Lung (tissue), 11 donors: ENCODE measurements at regions not wholly inside any gene's neighbourhood (a gene's known extent, or its start where the extent isn't known, plus 50 kb on each side); places are given as distances from the start of the nearest gene placed in this dataset.
"Not testable (repeated sequence)": the region's sequence is repeated elsewhere in the genome, so short reads cannot be mapped to it uniquely, and the experiment has no call there.

Experiments used
- ATAC-seq: fragments of 200-7000 bp; cut with Tn5 transposase; one replicate; pipeline ENCODE4 v1.9.1; 2020; ENCODE audit warnings: moderate number of reproducible peaks; ENCODE audit not compliant: insufficient read depth, low FRiP score
- DNase-seq, 3 donors: peaks; one replicate each; pipeline ENCODE4 v3.0.0-alpha.2; 2013 to 2017
- H3K27ac ChIP-seq, 2 donors: one replicate each; pipeline ENCODE4 v1.5.1; 2013; ENCODE audit warnings: mild to moderate bottlenecking in 2 of 2, moderate library complexity in 2 of 2, control low read depth in 1 of 2, inconsistent platforms in 1 of 2, low read depth in 1 of 2, low read length in 1 of 2
- H3K27me3 ChIP-seq, 3 donors: one replicate each; pipeline ENCODE4 v1.5.1; 2013; ENCODE audit warnings: low read length in 2 of 3; ENCODE audit not compliant: control insufficient read depth in 3 of 3, insufficient read depth in 3 of 3
- H3K36me3 ChIP-seq, 4 donors: one replicate each; pipeline ENCODE4 v1.5.1; 2013; ENCODE audit warnings: low read length in 4 of 4, mild to moderate bottlenecking in 1 of 4, moderate library complexity in 1 of 4; ENCODE audit not compliant: control insufficient read depth in 4 of 4, insufficient read depth in 4 of 4
- H3K4me1 ChIP-seq, 5 donors: one replicate each; pipeline ENCODE4 v1.5.1; 2013; ENCODE audit warnings: low read length in 5 of 5, mild to moderate bottlenecking in 2 of 5, moderate library complexity in 1 of 5; ENCODE audit not compliant: control insufficient read depth in 5 of 5, insufficient read depth in 5 of 5
- H3K4me3 ChIP-seq: one replicate; pipeline ENCODE4 v1.5.1; 2013; ENCODE audit warnings: mild to moderate bottlenecking, control low read depth, moderate library complexity
- H3K9ac ChIP-seq, 2 donors: one replicate each; pipeline ENCODE4 v1.5.1; 2013; ENCODE audit warnings: low read length in 2 of 2, control low read depth in 1 of 2; ENCODE audit not compliant: insufficient read depth in 1 of 2
- H3K9me3 ChIP-seq, 4 donors: one replicate each; pipeline ENCODE4 v1.5.1; 2013; ENCODE audit warnings: low read length in 3 of 4, mild to moderate bottlenecking in 1 of 4, moderate library complexity in 1 of 4; ENCODE audit not compliant: control insufficient read depth in 4 of 4, insufficient read depth in 3 of 4
- WGBS, 2 donors: extraction: QIAGEN DNeasy Blood & Tissue Kit; methylation state at CpG; one replicate each; pipeline ENCODE4 v1.1.7; 2013; 5-methylcytosine and 5-hydroxymethylcytosine counted together
- TF ChIP-seq, protein P1 (sequence below): IDR thresholded peaks from 2 replicates; pipeline ENCODE4 v1.5.1; 2012; ENCODE audit warnings: mild to moderate bottlenecking; ENCODE audit errors: control extremely low read depth, extremely low read depth
- donor health status: control.
- donor health status: control.
- donor health status: Bipolar disorder and iron deficiency.
- donor health status: healthy.
- donor health status: DM: yes; HTN: yes; CAD: no.

DNA sequence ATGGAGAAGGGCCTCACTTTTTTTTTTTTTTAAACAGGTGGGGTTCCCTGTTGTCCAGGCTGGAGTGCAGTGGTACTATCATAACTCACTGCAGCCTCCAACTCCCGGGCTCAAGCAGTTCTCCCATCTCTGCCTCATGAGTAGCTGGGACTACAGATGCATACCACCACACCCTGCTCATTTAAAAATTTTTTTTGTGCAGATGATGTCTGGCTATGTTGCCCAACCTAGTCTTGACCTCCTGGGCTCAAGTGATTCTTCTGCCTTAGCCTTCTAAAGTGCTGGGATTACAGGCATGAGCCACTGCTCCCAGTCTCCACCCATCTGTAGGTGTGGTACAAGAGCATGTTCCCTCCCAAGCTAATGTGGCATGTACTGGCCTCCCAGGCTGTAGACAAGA lies 380.6 kb upstream of the AMELY start:
- no peak overlapping the region for H3K4me3 ChIP-seq
- H3K4me1 ChIP-seq = no peaks in the 10 kb centered on the region
- TF ChIP-seq, protein P1, sequence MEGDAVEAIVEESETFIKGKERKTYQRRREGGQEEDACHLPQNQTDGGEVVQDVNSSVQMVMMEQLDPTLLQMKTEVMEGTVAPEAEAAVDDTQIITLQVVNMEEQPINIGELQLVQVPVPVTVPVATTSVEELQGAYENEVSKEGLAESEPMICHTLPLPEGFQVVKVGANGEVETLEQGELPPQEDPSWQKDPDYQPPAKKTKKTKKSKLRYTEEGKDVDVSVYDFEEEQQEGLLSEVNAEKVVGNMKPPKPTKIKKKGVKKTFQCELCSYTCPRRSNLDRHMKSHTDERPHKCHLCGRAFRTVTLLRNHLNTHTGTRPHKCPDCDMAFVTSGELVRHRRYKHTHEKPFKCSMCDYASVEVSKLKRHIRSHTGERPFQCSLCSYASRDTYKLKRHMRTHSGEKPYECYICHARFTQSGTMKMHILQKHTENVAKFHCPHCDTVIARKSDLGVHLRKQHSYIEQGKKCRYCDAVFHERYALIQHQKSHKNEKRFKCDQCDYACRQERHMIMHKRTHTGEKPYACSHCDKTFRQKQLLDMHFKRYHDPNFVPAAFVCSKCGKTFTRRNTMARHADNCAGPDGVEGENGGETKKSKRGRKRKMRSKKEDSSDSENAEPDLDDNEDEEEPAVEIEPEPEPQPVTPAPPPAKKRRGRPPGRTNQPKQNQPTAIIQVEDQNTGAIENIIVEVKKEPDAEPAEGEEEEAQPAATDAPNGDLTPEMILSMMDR = no peak
- 88% methylated on average over 1 of the region's 1 CpG; no CpG with 5 or more reads in 1 of the 2 donors for WGBS, 2 donors
- DNase-seq (no peak), ATAC-seq (no peak)
- H3K9ac ChIP-seq = no peak overlapping the region
- no peaks in the 10 kb centered on the region for H3K27me3 ChIP-seq
- H3K36me3 ChIP-seq = no peaks in the 10 kb centered on the region
- H3K9me3 ChIP-seq = no peaks in the 10 kb centered on the region
- no peak overlapping the region for H3K27ac ChIP-seq

DNA sequence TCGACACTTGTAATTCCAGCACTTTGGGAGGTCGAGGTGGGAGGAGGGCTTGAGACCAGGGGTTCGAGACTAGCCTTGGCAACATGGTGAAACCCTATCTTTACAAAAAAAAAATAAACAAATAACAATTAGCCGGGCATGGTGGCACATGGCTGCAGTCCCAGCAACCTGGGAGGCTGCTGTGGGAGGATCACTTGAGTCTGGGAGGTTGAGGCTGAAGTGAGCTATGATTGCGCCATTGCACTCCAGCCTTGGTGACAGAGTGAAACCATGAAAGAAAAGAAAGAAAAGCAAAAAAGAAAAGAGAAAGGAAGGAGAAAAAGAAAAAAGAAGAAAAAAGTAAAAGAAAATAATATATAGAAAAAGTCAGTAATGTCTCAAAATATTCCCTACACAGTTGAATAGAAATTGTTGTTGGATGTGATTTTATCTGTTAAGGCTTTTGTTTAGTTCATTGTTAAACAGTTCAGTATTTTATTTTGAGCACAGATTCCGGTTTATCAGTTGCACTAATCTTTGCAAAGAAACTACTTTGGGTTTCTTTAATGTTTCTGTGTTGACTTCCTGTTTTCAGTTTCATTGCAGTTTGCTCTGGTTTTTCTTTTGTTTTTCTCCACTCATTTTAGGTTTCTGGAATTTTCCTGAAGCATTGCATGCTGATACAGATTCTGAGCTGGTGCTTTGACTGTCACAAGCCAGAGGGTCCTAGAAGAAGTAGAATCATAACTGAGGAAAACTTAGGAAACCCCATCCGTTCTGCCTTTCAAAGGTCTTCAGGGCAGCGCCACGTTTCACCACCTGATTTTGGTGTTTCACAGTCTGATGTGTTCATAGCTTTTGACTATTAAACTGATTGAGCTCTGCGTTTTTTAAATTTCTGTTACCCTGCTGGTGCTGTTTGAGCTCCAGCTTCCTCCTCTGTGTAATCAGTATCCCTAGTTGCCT lies 378.6 kb upstream of the AMELY start:
- Histone ChIP-seq H3K36me3 (peaks cover 0 to 3% (median 0%) of the 10 kb centered on the region in 4 donors), H3K4me1 (no peaks in the 10 kb centered on the region), H3K27ac (no peak overlapping the region), H3K9me3 (no peaks in the 10 kb centered on the region), H3K9ac (no peak overlapping the region), H3K4me3 (no peak overlapping the region), H3K27me3 (no peaks in the 10 kb centered on the region)
- TF ChIP-seq, protein P1 = no peak
- ATAC-seq (no peak), DNase-seq (no peak)
- WGBS, 2 donors = 47% methylated on average over 10 of the region's 10 CpGs; no CpG with 5 or more reads in 1 of the 2 donors

DNA sequence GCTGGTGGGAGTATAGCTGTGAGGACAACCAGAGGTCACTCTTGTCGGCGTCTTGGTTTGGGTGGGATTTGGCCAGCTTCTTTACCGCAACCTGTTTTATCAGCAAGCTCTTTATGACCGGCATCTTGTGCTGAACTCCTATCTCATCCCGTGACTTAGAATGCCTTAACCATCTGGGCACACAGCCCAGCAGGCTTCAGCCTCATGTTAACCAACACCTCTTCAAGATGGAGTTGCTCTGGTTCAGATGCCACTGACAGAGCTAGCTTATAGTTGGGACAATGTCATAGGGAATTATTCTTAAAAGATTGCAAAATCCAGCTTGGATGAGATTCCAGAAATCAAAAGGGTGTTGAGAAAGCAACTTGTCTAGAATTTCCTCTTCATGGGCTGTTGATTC lies 377.1 kb upstream of the AMELY start:
- Histone ChIP-seq H3K27me3 (no peaks in the 10 kb centered on the region), H3K36me3 (peaks cover 0 to 3% (median 0%) of the 10 kb centered on the region in 4 donors), H3K4me3 (no peak overlapping the region), H3K9me3 (no peaks in the 10 kb centered on the region), H3K4me1 (no peaks in the 10 kb centered on the region), H3K27ac (peak overlapping the region in 1 of 2 donors; percentile 62), H3K9ac (no peak overlapping the region)
- ATAC-seq = no peak
- DNase-seq = peak in 1 of 3 donors; percentile 88
- TF ChIP-seq, protein P1 = no peak
- WGBS, 2 donors = 87% methylated on average over 5 of the region's 5 CpGs; no CpG with 5 or more reads in 1 of the 2 donors

DNA sequence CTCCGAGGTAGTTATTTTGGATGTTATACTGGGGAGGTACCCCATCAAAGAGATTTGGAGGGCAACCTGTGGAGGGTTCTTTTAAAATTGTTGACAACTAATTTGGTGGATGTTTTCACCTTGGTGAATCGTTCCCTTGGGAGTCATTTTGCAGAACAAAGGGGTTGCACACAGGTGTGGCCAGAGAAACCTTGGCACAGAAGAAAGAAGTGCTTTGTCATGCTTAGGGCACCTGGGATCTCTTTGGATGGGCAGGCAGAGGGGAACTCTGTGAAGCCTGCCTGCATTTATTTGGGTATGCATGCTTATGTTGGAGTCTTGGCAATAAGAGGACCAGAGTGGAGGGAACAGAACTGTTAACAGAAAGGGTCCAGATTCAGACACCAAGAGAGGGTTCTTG lies 376.4 kb upstream of the AMELY start:
- H3K9ac ChIP-seq, H3K27me3 ChIP-seq, H3K36me3 ChIP-seq, ATAC-seq, DNase-seq, H3K4me3 ChIP-seq, H3K4me1 ChIP-seq, H3K9me3 ChIP-seq: not testable (repeated sequence)
- H3K27ac ChIP-seq = peak overlapping the region in 1 of 2 donors; percentile 57
- WGBS, 2 donors = 40% methylated on average over 1 of the region's 2 CpGs; no CpG with 5 or more reads in 1 of the 2 donors
